Upper lobe of right lung (tissue), 1 donor: ENCODE measurements at regions not wholly inside any gene's neighbourhood (a gene's known extent, or its start where the extent isn't known, plus 50 kb on each side); places are given as distances from the start of the nearest gene placed in this dataset.

Source experiments
- ATAC-seq: fragments of 200-7000 bp; cut with Tn5 transposase; one replicate; pipeline ENCODE4 v1.9.1; 2020; ENCODE audit warnings: mild to moderate bottlenecking, moderate library complexity
- DNase-seq: peaks from one replicate; pipeline ENCODE4 v3.0.0-alpha.2; 2020
- H3K27ac ChIP-seq: fragments of 200-600 bp; one replicate; pipeline ENCODE4 v1.8.0; 2022
- H3K27me3 ChIP-seq: fragments of 200-600 bp; one replicate; pipeline ENCODE4 v1.8.0; 2022; ENCODE audit warnings: mild to moderate bottlenecking
- H3K36me3 ChIP-seq: fragments of 200-600 bp; one replicate; pipeline ENCODE4 v1.8.0; 2022
- H3K4me1 ChIP-seq: fragments of 200-600 bp; one replicate; pipeline ENCODE4 v1.8.0; 2022
- H3K4me3 ChIP-seq: fragments of 200-600 bp; one replicate; pipeline ENCODE4 v1.8.0; 2022; ENCODE audit warnings: mild to moderate bottlenecking
- H3K9me3 ChIP-seq: fragments of 200-600 bp; one replicate; pipeline ENCODE4 v1.8.0; 2022
- intact Hi-C: fragments of 100-400 bp; cut with DNase I; formaldehyde crosslinking; loops from one replicate; pipeline ENCODE4 v1.11.0; 2022
- TF ChIP-seq, protein P1 (sequence below): fragments of 200-600 bp; IDR thresholded peaks from one replicate; pipeline ENCODE4 v1.8.0; 2022; ENCODE audit warnings: antibody characterized with exemption
- donor health status: DM: no; HTN: yes; CAD: no; lungs with severe emphysema.

DNA sequence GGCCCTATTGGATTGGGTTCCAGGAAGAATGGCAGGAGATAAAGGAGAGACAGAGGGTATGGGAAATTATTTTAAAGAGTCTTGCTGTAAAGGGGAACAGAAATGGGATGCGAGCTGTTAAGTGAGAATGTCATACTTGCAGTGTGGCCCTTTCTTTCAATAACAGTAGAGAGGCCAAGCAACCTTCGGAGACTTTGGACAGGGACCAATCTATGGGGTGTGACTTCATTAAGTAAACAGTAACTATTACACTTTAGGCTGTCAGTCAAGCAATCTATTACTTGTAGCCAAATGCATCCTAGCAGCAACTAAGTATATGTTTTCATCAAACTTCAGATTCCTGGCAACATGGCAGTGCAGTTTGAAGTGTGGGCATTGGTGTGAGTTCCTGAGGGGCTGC is 376.2 kb upstream of the LARGE1 start:
- TF ChIP-seq, protein P1, sequence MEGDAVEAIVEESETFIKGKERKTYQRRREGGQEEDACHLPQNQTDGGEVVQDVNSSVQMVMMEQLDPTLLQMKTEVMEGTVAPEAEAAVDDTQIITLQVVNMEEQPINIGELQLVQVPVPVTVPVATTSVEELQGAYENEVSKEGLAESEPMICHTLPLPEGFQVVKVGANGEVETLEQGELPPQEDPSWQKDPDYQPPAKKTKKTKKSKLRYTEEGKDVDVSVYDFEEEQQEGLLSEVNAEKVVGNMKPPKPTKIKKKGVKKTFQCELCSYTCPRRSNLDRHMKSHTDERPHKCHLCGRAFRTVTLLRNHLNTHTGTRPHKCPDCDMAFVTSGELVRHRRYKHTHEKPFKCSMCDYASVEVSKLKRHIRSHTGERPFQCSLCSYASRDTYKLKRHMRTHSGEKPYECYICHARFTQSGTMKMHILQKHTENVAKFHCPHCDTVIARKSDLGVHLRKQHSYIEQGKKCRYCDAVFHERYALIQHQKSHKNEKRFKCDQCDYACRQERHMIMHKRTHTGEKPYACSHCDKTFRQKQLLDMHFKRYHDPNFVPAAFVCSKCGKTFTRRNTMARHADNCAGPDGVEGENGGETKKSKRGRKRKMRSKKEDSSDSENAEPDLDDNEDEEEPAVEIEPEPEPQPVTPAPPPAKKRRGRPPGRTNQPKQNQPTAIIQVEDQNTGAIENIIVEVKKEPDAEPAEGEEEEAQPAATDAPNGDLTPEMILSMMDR, result no peak
- Histone ChIP-seq H3K27ac (no peak overlapping the region), H3K36me3 (no peaks in the 10 kb centered on the region), H3K9me3 (no peaks in the 10 kb centered on the region), H3K4me3 (no peak overlapping the region), H3K27me3 (no peaks in the 10 kb centered on the region), H3K4me1 (no peaks in the 10 kb centered on the region)
- intact Hi-C loops, result no loop called here
- ATAC-seq, result no peak
- DNase-seq, result no peak

DNA sequence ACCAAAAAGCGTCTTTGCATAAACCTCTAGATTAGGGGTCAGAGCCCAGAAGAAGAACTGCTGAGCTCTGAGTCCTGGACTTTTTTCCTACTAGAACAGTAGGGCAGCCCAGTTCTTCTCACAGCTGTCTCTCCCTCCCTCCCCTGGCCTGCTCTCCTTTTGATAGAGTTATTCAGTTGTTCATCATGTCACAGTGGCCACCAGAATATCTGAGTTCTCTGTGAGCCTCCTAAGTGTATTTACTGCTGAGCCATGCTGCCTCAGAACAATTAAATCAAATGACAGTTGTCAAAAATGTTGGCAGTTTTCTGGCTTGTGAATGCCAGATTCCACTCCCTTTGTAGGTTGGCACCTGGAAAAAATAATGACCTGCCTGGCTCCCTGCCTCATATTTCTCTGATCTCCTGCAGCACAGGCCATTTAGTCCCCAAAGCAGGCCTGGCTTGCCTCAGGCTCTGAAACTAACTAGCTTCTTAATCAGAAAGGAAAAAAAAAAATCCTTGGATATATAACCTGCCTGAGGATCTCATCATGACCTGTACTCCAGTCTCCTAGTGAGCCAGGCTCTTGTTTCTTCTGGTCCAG is 377.4 kb upstream of the LARGE1 start:
- intact Hi-C loops, result no loop called here
- TF ChIP-seq, protein P1, result no peak
- DNase-seq (no peak), ATAC-seq (no peak)
- Histone ChIP-seq H3K36me3 (no peaks in the 10 kb centered on the region), H3K27ac (no peak overlapping the region), H3K27me3 (no peaks in the 10 kb centered on the region), H3K4me1 (no peaks in the 10 kb centered on the region), H3K4me3 (no peak overlapping the region), H3K9me3 (no peaks in the 10 kb centered on the region)

DNA sequence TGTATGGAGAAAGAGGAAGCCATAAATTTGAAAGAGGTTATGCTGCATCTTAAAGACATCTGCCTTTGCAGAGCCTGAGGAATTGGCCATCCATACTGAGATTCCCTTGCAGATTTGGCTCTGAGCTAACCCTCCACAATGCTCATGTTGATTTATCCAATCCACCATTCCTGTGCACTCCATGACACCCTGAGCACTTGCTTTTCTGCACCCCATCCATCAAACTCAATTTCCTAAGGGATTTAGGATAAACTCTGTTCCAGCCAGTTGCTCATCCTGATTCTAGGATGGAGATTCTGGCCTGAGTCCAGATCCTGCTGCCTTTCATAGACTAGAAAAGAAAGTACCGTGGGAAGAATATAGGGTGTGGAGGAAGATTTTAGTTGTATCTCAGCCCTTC is 379.2 kb upstream of the LARGE1 start:
- Histone ChIP-seq H3K36me3 (no peaks in the 10 kb centered on the region), H3K4me1 (no peaks in the 10 kb centered on the region), H3K27me3 (no peaks in the 10 kb centered on the region), H3K4me3 (no peak overlapping the region), H3K27ac (no peak overlapping the region), H3K9me3 (no peaks in the 10 kb centered on the region)
- TF ChIP-seq, protein P1, result no peak
- intact Hi-C loops, result no loop called here
- DNase-seq (no peak), ATAC-seq (no peak)

DNA sequence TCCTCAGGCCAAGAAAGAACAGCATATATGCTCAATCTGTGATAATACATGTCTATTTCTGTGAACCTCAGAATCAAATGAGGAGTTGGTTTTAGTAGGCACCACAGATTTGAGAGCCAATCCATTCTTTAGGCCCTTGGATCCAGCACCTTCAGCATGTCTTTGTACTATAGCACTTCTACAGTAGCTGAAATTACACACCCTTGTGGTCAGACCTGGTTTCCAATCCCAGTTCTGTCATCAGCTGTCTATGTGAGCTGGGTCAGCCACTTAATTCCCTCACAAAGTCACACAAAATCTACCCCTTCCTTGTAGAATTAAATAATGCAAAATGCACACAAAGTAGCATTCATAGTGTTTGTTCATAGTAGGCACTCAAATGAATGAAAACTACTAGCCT is 381.3 kb upstream of the LARGE1 start:
- ATAC-seq, result no peak
- DNase-seq, result no peak
- H3K27me3 ChIP-seq, result no peaks in the 10 kb centered on the region
- H3K27ac ChIP-seq, result no peak overlapping the region
- no peak overlapping the region for H3K4me3 ChIP-seq
- TF ChIP-seq, protein P1, result no peak
- intact Hi-C loops, result no loop called here
- no peaks in the 10 kb centered on the region for H3K9me3 ChIP-seq
- no peaks in the 10 kb centered on the region for H3K4me1 ChIP-seq
- H3K36me3 ChIP-seq, result no peaks in the 10 kb centered on the region

DNA sequence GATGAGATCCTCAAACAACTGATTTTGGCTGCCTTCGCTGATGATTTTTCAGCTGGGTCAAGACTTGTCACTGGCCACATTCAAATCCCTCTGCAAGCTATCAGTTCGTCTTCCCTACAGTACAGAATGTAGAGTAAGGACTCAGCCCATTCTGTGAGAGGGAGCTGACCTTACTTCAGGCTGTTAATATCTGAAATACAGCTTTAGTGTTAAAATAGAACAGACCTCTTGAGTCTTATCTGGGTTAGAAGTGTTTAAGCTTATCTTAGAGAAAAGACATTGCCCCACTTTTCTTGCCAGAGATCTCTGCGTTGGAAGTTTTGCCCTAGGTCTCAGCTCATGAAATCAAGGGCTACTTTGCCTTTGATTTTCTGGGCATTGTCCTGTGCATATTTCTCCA is 383.4 kb upstream of the LARGE1 start:
- Histone ChIP-seq H3K4me3 (no peak overlapping the region), H3K9me3 (no peaks in the 10 kb centered on the region), H3K27me3 (no peaks in the 10 kb centered on the region), H3K36me3 (no peaks in the 10 kb centered on the region), H3K4me1 (no peaks in the 10 kb centered on the region), H3K27ac (no peak overlapping the region)
- DNase-seq (no peak), ATAC-seq (no peak)
- intact Hi-C loops, result no loop called here
- TF ChIP-seq, protein P1, result no peak

DNA sequence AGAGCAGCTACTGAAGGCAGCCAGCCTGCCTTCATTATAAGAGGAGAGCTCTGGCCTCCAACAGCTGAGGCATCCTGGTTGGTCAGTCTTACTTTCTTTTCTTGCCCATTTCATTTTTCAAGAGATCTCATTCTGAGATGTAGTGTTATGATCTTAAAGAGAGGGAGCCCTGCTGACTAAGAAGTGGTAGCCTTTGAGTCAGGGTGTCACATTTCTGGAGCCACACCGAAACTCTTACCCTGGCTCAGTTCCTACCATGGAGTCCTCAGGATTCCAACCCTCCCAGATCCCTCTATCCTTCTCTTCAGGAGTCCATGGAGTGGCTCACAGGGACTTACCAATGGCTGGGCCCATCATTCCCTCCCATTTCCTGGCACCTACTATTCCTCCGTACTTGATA is 386.1 kb upstream of the LARGE1 start:
- DNase-seq (no peak), ATAC-seq (no peak)
- intact Hi-C loops, result no loop called here
- Histone ChIP-seq H3K27me3 (no peaks in the 10 kb centered on the region), H3K4me3 (no peak overlapping the region), H3K27ac (no peak overlapping the region), H3K4me1 (no peaks in the 10 kb centered on the region), H3K9me3 (no peaks in the 10 kb centered on the region), H3K36me3 (no peaks in the 10 kb centered on the region)
- TF ChIP-seq, protein P1, result no peak
